GM19025 (cell line): ENCODE measurements at regions not wholly inside any gene's neighbourhood (a gene's known extent, or its start where the extent isn't known, plus 50 kb on each side); places are given as distances from the start of the nearest gene placed in this dataset.
A peak's percentile ranks its signal among the peaks of the same experiment; 100 is the strongest.

Experiments used
- ATAC-seq: cut with Tn5 transposase; IDR thresholded peaks from one replicate; pipeline ENCODE4 v1.9.1; 2021; ENCODE audit warnings: mild to moderate bottlenecking, low read depth, moderate library complexity; ENCODE audit not compliant: unreplicated experiment

DNA sequence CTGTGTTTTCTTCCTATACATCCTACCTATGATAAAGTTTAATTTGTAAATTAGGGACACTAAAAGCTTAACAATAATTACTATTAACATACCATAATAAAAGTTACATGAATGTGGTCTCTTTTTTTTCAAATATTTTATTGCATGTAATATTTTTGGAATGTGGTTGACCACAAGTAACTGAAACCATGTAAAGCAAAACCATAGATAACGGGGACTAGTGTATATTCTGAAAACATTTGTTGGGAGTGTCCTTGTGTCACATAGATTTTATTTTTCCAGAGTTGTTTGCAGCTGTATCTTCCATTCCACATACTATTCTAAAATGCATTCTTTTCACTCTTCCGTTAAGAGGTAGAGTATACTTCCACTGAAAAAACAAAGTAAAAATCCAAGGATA lies 200.4 kb downstream of the KIF18A start:
- no peak for ATAC-seq

DNA sequence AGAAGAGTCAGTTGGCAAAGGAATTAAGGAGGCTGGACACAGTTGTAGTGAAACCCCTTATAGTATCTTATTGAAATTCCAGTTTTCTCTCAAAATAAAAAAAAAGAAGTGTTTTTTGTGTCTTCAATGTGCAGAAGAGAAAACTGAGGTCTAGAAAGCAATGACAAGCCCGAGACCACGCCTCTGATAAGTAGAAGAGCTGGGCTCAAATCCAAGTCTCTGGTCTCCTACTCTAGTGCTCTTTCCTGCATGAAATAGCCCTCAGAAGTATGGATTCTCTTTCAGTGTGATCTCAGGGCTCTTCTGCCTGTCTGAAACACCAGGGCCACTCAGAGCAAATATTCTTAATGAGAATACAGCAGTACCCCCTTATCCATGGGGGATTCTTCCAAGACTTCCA lies 200.9 kb downstream of the KIF18A start:
- ATAC-seq = no peak

DNA sequence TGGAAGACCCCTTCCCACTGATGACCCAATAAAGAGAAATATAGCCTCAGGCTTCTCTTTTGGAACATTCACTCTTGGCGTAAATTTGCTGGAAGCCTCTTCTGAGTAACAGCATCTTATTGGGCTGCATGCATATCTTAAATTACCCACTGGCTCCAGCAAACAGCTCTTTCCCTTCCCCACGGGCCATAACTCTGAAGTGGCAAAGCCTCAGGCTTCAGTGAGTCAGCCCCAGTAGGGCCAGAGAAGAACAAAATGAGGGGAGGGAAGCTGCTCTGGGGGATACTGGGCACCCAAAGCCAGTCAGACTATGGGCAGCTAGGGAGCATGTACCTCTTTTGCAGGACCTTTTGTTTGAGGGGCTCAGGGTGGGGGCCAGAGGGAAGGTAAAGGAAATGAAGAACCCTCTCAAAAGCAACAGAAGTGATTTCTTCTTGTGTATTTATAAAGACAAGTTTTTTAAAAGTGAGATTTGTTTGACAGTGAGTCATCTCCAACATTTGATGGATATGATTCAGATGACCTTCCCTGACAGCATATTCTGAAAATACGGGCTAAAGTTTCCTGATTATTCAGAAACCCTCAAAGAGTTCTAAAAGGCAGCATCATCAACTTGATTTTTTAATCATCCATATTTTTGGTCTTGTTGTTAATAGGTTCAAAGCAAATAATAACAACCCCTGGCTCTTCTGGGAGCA lies 203.4 kb downstream of the KIF18A start:
- ATAC-seq = no peak

DNA sequence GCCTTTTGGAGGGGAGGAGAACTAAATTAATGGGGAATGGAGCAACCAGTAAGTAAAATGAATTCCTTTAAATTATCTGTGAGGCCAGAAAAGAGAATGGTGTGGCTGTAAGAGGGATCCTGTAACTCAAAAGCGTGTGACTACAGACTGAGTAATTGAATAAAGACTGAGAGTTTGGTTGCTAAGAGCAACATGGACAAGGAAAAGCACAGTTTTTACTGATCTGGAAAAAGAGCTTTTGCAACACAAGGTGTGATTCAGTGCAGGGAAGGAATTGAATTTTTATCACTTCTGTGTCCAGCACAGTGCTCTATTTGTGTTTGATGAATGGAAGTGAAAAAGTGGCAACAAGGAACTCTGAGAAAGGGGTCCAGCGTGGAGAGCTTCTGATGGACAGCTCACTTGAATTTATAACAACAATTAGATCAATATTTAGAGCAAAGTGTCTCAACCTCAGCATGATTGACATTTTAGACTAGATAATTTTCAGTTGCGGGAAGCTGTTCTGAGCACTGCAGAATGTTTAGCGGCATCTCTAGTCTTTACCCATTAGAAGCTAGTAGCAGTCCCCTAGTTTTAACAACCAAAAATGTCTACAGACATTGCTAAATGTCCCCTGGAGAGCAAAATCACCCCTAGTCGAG lies 202.8 kb upstream of the BDNF start:
- no peak for ATAC-seq

DNA sequence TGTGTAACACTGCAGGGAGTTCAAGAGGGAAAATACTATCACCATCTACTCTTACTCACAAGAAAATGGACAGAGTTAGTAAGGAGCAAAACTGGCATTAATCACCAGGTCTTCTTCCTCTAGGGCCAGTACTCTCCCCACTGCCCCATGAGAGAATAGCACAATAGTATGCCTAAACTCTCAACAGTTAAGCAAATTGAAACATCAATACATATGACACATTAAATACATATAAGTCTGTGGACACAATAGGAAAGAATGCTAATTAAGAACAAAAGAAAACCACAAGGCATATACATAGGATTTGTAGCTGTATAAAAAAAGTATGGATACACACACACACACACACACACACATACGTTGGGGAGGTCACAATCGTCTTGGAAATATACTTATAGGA lies 197.9 kb upstream of the BDNF start:
- ATAC-seq = no peak

DNA sequence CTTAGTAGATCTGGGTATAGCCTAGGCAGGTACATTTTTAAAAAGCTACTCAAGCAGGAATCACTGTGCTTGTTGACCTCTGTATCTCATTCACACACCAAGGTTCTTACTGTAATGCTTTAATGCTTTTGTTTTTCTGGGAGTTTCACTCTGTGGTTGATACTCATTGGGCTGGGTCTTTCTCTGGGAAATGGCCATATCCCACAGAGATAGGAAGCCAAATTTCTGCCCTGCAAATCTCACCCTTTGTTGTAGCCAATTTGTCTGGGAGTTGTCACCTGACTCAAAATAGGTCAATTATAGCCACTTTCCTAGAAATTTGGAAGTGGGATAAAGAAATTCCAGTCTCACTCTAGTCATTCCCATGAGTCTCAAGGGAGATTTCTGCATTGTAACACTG lies 195.8 kb upstream of the BDNF start:
- no peak for ATAC-seq

DNA sequence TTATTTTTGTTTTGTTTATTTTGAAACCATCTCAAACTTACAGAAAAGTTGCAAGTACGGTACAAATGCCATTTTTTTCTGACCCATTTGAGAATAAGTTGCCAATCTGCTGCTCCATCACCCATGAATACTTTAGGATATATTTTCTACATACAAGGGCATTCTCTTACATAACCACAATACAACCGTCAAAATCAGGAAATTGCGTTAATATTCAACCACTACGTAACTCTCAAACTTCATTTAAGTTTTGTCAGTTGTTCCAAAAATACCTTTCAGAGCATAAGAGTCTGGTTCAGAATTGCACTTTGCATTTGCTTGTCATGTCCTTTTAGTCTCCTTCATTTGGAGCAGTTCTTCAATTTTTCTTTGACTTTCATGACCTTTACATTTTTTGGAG lies 194.3 kb upstream of the BDNF start:
- ATAC-seq = no peak

DNA sequence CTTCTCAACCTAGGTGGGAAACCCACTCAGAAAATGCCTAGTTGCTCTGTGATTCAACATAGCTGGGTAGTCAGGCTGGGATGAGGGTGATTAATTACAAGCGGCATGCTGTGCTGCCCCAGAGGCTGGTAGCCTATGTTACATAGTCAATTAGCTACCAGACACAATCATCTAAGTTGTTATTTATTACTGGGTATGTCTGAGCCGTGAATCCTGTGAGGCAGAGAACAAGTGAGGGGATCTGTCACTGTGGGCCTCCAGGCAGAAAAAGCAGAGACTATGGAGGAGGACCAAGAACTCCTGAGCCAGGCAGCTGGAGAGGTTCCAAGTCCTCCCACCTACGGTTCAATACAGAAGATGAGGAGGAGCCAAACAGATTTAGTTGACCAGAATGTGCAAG lies 186.6 kb upstream of the BDNF start:
- ATAC-seq = no peak

DNA sequence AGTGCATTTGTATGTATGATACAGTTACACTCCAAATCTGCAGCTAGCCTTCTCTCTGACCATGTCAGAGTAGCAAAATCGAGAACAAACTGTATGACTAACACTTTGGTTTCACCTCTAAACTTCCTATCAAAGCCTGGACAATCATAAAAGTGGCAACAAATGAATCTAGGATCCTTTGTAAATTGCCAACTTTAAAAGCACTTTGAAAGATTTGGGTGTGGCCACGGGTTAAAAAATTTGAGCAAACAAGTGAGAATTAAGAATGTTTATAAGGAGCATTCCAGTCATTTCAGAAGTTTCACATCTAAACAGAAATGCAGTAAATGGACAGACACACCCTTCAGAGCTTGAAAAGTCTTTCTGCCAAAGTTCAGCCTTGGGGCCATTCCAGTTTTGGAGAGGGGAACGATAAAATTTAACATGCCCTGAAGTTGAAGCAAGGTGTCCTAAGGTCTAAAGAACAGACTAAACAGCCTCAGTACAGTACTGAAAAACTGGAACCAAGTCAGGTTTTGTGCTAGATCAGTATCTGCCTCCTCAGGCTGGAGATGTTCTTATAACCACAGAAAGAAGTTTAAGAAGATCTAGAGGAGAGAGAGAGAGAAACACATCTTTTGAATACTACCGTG lies 181.9 kb upstream of the BDNF start:
- peak; percentile 59 for ATAC-seq

DNA sequence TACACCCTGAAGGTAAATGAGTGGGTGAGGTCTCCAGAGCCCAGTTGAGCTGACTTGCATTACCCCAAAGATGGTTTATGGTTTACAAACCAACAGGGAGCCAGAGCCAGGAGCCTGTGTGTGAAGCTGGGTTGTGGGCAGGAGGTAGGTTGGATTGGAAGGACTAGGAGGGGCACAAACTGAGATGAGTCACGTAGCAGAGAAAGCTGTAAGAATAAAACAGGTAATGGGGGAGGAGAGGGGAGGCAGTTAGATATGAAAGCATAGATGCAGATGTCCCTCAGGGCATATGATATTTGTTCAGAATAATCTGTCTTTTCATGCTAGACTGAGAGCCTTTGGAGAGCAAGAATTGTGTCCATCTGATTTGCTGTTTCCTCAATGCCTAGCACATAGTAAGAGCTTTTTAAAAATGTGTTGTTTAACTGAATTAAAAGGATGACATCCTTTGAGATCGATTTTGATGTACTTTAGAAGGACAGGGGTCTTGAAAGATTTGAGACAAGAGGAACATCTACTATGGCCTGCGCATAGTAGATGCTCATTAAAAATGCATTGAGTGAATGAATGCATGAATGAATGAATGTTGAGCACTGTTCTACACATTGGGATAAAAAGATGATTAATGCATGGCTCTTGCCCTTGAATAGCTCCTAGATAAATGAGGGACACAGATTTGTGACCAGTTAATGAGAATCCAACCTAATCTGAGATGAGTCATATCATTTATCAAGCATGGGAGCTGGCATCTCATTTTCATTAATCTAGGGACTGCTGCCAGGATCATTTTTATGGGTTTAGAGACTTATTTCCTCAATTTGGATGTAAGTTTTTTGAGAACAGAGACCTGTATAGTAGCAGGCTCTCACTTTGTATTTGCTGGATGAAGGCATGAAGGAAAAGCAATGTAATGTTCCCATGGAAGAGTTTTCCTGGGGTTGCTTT lies 175.8 kb upstream of the BDNF start:
- ATAC-seq = no peak

DNA sequence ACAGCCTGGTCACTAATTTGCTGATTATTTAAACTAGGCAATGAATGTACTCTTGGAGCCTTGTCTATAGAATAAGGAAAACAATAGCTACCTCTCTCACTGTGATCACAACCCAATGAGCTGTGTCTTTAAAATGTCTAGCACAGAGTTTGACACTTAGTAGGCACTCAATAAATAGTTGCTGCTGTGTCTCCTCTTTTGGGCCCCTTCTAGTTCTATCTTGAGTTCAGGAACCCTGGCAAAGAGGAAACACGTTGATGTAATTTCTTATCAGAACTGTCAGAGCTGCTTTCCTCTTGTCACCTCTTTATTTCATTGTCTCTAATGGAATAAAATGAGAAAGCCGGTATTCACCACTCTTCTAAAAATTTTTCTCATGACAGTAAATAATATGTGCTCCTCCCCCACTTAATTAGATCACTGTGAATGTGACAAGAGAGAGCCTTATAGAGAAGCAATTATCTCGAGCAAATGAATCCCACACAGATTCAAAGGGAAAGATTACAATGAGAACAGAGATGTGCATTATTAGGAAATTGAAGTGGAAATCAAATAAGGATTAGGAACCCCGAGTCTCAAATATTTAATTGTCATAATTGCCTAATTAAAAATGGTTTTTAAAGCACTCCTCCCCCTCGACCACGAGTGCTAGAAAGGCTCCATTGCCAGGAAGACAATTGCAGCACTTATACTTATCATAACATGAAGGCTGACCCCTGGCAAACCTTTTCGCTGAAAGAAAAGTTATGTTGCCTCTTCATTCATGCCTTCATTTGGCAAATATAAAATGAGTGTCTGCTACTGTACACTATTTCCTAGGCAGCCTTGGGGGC lies 175.0 kb upstream of the BDNF start:
- ATAC-seq = no peak

DNA sequence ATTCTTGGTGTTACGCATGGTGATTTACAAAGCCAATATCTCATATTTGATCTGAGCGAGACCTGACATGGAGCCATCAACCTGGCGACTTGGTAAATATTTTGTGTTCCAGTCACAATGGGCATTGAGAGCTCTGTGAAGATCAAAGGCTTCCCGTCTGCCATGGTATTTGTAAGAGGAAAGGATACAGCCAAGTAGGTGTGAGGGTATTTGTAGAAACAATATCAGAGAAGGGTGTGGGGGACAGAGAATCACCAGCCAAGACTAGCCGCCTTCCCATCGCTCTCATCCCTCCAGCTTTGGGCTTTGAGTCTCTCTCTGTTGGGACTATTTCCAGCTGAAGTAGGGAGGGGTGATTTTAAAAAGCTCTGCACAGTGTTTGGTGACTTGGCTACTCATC lies 173.4 kb upstream of the BDNF start:
- no peak for ATAC-seq

DNA sequence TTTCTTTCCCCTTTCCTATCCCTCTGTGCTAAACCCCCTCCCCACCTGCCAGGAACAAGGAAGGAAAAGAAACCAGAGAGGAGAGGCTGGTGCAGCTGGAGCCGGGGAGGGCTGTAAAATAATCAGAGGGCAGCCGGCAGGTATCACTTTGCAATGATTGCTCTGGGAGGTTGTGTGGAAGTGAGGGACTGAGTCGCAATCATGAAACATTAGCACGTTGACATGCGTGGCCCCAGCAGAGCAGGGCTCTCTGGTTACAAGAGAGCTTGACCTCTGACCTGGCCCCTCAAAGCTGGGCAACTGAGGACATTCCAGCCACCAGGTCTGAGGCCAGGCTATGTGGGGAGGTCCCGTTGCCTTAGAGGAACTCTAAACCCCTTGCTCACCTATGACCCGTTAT lies 170.8 kb upstream of the BDNF start:
- ATAC-seq = no peak

DNA sequence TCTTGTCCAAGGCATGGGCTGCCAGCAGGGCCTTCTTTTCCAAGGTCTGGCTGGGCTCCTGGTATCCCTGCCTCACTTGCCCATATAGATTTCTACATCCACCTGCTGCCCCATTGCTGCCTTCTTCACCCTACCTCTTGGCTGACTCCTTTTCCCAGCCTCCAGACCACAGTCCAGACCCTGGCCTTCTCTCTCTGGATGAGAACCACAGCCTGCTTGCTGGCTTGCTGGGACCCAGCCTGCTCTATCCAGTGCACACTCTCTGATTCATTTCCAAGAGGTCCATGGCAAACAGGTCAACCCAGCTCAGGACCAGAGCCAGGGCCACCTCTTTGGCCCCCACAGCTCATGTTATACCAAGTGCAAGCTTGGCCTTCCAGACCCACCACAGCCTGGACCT lies 169.4 kb upstream of the BDNF start:
- ATAC-seq = no peak

DNA sequence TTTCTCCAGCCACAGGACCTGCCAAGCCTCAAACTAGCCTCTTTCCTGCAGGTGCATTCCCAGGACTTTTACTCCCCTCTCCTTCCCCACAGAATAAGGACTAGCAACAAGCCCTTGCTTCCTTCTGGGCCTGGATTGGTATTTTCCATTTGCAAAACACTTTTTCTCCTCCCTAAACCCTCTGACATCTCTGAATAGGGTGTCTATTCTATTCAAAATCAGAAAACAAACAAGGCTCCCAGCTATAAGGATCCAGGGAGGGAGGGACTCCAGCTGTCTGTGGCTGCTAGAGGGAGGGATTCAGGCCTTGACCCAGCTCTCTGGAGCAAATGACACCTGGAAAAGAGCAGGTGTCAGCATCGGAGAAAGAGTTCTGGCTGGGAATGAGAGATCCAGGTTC lies 168.5 kb upstream of the BDNF start:
- no peak for ATAC-seq

DNA sequence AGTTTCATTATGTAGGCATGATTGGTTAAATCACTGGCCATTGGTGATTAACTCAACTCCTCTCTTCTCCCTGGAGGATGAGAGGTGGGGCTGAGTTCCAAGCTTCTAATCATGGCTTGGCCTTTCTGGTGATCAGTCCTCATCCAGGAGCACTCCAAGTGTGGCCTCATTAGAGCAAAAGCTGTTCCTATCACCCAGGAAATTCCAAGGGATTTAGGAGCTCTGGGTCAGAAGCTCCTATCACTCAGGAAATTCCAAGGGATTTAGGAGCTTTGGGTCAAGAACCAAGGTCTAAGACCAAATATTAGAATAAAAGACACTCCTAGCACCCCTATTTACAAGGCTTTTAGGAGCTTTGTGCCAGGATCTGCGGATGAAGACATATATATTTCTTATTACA lies 168.0 kb upstream of the BDNF start:
- ATAC-seq = no peak

DNA sequence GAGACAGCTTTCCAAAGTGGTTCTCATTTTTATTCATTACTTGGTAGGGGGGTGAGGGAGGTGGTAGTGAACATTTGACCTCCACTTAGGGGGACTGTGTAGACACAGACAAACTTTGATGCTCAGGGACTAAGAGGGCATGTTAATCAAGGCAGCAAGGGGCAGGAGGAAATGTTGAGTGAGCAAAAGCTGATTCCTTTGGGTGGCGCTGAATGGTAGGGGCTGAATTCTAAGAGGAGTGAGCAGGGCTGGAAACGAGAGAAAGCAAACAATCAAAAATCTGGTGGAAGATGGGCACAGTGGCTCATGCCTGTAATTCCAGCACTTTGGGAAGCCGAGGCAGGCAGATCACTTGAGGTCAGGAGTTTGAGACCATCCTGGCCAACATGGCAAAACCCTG lies 164.8 kb upstream of the BDNF start:
- ATAC-seq = no peak

DNA sequence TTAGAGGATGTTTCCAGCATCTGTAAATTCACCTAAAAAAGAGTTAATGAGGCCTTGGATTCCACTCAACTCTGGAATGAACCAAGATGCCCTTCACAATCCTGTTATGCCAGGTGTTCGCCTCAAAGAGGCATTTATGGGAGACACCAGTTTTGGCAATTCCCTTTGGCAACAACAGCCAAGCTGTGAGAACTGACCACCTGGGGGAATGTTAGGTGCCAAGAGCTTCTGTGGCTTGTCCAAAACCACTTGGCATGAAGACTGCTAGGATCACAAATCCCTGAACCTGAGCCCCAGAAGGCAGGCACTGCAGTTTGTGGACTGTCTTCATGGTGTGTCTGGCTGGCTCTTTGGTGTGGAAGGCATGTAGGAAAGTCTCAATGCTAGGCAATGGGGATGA lies 164.4 kb upstream of the BDNF start:
- ATAC-seq = no peak

DNA sequence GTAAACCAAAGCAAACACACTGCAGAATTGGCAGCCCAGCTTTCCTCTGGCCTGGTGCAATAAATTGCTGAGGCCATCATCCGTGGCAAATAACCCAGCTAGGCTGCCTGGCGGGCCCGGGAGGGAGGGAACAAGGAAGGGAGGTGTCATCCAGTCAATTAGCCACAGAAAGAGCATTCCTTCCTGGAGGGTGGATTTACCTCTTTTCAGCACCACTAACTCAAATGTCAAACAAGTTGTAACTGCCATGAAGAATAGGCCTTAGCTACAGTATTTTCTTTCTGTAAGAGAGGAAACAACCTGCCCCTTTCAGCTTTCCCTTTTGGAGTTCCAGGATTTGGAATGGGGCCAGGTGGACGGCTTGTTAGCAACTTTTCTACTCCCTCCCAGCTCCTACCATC lies 163.8 kb upstream of the BDNF start:
- no peak for ATAC-seq

DNA sequence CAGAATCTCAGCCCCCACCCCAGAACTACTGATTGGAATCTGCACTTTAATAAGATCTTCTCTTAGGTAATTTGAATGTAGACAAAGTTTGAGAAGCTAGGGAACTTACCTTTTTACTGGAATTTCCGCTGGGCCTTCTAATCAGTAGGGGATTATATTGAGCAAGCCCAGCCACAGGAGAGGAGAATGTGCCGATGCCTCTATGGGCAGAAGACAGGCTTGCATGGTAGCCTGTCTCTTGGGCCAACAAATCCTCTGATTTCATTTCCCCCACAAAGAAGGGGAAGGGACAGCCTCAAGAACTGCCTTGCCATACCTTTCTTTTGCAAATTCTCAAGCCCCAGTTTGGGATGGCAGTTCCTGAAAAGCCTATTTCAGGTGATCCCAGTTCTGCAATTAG lies 163.4 kb upstream of the BDNF start:
- no peak for ATAC-seq
